GM21529 (cell line): ENCODE measurements at regions not wholly inside any gene's neighbourhood (a gene's known extent, or its start where the extent isn't known, plus 50 kb on each side); places are given as distances from the start of the nearest gene placed in this dataset.
A peak's percentile ranks its signal among the peaks of the same experiment; 100 is the strongest.
"Not testable (repeated sequence)": the region's sequence is repeated elsewhere in the genome, so short reads cannot be mapped to it uniquely, and the experiment has no call there.

ENCODE experiments used
- ATAC-seq: cut with Tn5 transposase; IDR thresholded peaks from one replicate; pipeline ENCODE4 v1.9.1; 2021; ENCODE audit not compliant: unreplicated experiment

- ATAC-seq: no peak
Observed at GRCh38 chr1:194062962-194063361, 876.5 kb upstream of the B3GALT2 start.

GRCh38 chr1:194062526-194062925 lies 876.1 kb upstream of the B3GALT2 start:
- no peak for ATAC-seq

GRCh38 chr1:194060481-194060880 lies 874.1 kb upstream of the B3GALT2 start:
- no peak for ATAC-seq

- not testable (repeated sequence) for ATAC-seq
Observed at GRCh38 chr1:194058268-194058667, 871.9 kb upstream of the B3GALT2 start.

- ATAC-seq: no peak
Observed at GRCh38 chr1:194056169-194056568, 869.8 kb upstream of the B3GALT2 start.

GRCh38 chr1:194055536-194055935 lies 869.1 kb upstream of the B3GALT2 start:
- ATAC-seq: no peak

GRCh38 chr1:194052514-194053338 lies 866.3 kb upstream of the B3GALT2 start:
- peak; percentile 71 for ATAC-seq

- ATAC-seq: no peak
Observed at GRCh38 chr1:194047921-194048320, 861.5 kb upstream of the B3GALT2 start.

- no peak for ATAC-seq
Observed at GRCh38 chr1:194047206-194047605, 860.8 kb upstream of the B3GALT2 start.

- ATAC-seq: no peak
Observed at GRCh38 chr1:194045416-194045815, 859.0 kb upstream of the B3GALT2 start.

GRCh38 chr1:194044892-194045291 lies 858.5 kb upstream of the B3GALT2 start:
- ATAC-seq: no peak

GRCh38 chr1:194043984-194044755 lies 857.8 kb upstream of the B3GALT2 start:
- ATAC-seq: no peak

- no peak for ATAC-seq
Observed at GRCh38 chr1:194042736-194043135, 856.3 kb upstream of the B3GALT2 start.

- ATAC-seq: no peak
Observed at GRCh38 chr1:194040496-194040895, 854.1 kb upstream of the B3GALT2 start.

- no peak for ATAC-seq
Observed at GRCh38 chr1:194039578-194039977, 853.2 kb upstream of the B3GALT2 start.

GRCh38 chr1:194033646-194034045 lies 847.2 kb upstream of the B3GALT2 start:
- no peak for ATAC-seq

GRCh38 chr1:194028002-194028401 lies 841.6 kb upstream of the B3GALT2 start:
- ATAC-seq: no peak

GRCh38 chr1:194026422-194026821 lies 840.0 kb upstream of the B3GALT2 start:
- no peak for ATAC-seq

- no peak for ATAC-seq
Observed at GRCh38 chr1:194024659-194025058, 838.2 kb upstream of the B3GALT2 start.

GRCh38 chr1:194014014-194014413 lies 827.6 kb upstream of the B3GALT2 start:
- no peak for ATAC-seq

- no peak for ATAC-seq
Observed at GRCh38 chr1:194013561-194013960, 827.1 kb upstream of the B3GALT2 start.

GRCh38 chr1:194004146-194004545 lies 817.7 kb upstream of the B3GALT2 start:
- no peak for ATAC-seq
